Erythroblast (primary cell): ENCODE measurements at regions not wholly inside any gene's neighbourhood (a gene's known extent, or its start where the extent isn't known, plus 50 kb on each side); places are given as distances from the start of the nearest gene placed in this dataset.
"Not testable (repeated sequence)": the region's sequence is repeated elsewhere in the genome, so short reads cannot be mapped to it uniquely, and the experiment has no call there.

Experiments
- DNase-seq, 2 experiments: peaks; one replicate each; lab custom pipeline; 2025; lab: John Stamatoyannopoulos, UW
- GATA1 ChIP-seq: IDR thresholded peaks from 2 replicates; pipeline ENCODE4 v1.6.1; 2011; ENCODE audit warnings: low read depth, mild to moderate bottlenecking, control low read depth, low read length, moderate library complexity
- POLR2A ChIP-seq: IDR thresholded peaks from 2 replicates; pipeline ENCODE4 v1.6.1; 2011; ENCODE audit warnings: mild to moderate bottlenecking, low read length

DNA sequence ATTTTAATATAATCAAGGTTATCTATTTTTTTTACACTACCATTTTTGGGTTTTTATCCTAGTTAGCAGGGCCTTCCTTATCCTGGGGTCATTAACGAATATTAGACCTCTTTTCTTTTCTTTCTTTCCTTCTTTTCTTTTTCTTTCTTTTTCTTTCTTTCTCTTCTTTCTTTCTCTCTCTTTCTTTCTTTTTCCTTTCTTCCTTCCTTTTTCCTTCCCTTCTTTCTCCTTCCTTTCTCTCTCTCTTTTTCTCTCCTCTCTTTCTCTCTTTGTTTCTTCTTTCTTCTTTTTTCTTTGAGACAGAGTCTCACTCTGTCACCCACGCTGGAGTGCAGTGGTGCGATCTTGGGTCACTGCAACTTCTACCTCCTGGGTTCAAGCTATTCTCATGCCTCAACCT lies 120.4 kb upstream of the PDE7B start:
- TF ChIP-seq POLR2A (no peak), GATA1 (no peak)
- DNase-seq = no peak

DNA sequence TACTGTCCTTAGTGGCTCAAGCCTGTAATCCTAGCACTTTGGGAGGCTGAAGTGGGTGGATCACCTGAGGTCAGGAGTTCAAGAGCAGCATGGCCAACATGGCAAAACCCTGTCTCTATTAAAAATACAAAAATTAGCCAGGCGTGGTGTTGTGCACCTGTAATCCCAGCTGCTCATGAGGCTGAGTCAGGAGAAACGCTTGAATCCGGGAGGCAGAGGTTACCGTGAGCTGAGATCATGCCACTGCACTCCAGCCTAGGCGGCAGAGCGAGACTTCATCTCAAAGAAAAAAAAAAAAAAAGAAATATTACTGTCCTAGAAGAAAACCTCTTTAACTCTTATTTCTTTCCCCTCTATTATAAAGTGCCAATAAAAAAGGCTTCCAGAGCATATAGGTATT lies 115.2 kb upstream of the PDE7B start:
- not testable (repeated sequence) for DNase-seq

DNA sequence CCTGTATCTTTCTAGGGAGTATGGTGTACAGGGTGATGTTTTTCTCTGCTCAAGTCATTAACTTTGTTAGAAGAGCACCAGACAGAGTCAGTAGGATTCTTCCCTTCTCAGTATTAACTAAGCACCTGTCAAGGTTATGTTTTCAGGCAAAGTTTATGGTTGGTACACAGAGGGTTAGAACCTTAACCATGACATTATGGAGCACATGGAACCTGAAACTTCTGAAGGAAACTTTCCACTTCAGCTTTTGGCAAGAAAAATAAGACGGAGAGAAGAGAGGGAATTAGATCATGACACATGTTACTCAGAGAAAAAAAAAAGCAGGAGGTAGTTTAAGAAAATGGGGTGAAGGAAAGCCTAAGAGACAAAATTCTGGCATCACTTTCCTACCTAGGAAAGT lies 112.9 kb upstream of the PDE7B start:
- DNase-seq = no peak
- TF ChIP-seq GATA1 = no peak
- TF ChIP-seq POLR2A = no peak

DNA sequence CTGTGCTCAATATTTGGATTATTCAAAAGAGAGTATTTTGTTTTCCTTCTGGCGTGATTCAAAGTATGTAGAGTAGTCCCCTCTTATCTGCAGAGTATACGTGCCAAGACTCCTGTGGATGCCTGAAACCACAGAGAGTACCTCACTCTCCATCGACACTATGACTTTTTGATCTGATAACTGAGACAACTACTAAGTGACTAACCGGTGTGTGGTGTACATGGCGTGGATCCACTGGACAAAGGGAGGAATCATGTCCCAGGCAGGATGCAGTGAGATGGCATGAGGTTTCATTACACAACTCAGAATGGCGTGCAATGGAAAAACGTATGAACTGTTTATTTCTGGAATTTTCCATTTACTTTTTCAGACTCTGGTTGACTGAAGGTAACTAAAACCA lies 112.2 kb upstream of the PDE7B start:
- DNase-seq = no peak
- TF ChIP-seq GATA1 = no peak
- no peak for TF ChIP-seq POLR2A

DNA sequence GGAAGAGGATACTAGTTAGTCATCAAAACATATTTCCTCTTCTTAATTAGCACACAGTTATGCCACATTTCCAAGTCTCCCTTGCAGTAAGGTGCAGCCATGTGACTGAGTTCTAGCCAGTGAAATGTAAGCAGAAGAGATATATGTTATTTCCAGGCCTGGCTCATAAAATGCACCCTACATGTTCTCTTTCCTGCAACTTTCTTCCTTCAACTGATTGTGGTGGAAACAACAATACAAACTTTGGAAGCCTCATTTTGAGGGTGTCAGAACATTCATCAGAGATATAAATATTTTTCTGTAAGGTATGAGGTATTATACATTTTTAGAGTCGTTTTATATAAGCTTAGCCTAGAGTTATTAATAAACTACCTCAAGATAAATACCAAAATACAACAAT lies 110.9 kb upstream of the PDE7B start:
- no peak for TF ChIP-seq POLR2A
- TF ChIP-seq GATA1 = no peak
- no peak for DNase-seq

DNA sequence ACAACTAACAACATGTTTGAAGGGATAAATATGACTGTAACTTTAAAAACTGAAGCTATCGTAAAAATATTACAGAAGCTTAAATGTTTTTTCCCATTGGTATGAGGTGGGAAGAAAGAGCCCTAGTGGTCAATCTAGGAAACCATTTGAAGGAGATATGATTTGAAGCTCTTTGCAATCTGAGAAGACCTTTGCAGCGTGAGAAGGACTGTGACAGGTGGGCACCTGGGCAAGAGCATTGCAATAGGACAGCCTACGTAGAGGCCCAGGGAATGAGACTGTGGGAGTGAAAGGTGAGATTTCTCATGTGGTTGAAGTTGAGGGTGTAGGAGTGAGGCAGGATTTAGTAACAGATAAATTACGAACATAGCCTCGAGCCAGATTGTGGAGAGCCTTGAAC lies 108.0 kb upstream of the PDE7B start:
- no peak for TF ChIP-seq POLR2A
- no peak for TF ChIP-seq GATA1
- DNase-seq = no peak

DNA sequence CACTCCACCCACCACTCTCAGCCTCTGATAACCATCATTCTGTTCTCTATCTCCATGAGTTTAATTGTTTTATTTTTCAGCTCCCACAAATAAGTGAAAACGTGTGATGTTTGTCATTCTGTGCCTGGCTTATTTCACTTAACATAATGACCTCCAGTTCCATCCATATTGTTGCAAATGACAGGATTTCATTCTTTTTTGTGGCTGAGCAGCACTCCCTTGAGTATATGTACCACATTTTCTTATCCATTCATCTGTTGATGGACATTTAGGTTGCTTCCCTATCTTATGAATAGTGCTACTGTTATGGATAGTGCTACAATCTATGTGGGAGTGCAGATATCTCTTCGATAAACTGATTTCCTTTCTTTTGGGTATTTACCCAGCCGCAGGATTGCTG lies 103.3 kb upstream of the PDE7B start:
- TF ChIP-seq GATA1 = no peak
- no peak for TF ChIP-seq POLR2A
- no peak for DNase-seq

GRCh38 chr6:135750081-135750480 lies 101.4 kb upstream of the PDE7B start:
- TF ChIP-seq GATA1 (no peak), POLR2A (no peak)
- no peak for DNase-seq

DNA sequence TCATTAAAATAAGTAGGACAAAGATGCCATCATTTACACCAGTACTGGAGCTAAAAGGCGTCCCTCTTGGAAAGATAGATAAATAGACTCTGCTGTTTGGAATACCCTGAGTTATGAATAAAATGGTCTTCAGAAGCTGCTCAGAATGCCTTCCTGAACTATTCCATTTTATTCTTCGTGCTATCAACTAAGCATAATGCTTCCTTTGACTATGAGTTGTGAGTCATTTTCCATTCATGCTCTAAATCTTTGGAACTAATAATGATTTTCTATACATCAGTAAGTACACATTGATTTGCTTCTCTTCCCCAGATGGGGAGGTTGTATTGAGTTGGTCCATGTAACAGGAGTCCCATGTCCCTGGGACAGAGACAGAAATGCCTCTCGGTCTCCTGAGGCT lies 98.3 kb upstream of the PDE7B start:
- TF ChIP-seq GATA1 (no peak), POLR2A (no peak)
- DNase-seq = no peak

DNA sequence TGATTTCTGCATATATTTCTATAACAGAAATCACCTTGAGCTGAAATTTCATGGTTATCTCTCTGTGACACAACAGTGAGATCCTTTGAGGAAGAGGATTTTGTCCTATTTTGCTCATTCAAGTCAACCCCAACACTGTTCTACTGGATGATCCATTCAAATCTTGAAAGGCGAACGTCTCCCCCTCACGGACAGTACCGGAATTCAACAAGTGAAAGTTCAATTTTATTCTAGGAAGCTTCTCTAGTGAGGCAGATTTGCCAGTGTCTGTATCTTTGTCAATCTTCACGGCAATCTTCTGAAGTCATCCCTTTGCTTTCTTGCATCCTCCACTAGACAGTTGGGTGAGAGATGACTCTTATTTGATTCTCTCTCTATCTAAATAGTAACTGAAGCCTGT lies 91.7 kb upstream of the PDE7B start:
- DNase-seq = peak in 1 of 2 experiments; percentile 11
- no peak for TF ChIP-seq GATA1
- no peak for TF ChIP-seq POLR2A

GRCh38 chr6:135774006-135774405 lies 77.5 kb upstream of the PDE7B start:
- DNase-seq = no peak
- TF ChIP-seq POLR2A (no peak), GATA1 (no peak)

- DNase-seq = no peak
- TF ChIP-seq GATA1 (no peak), POLR2A (no peak)
Measured at GRCh38 chr6:135779213-135779612, 72.3 kb upstream of the PDE7B start.

DNA sequence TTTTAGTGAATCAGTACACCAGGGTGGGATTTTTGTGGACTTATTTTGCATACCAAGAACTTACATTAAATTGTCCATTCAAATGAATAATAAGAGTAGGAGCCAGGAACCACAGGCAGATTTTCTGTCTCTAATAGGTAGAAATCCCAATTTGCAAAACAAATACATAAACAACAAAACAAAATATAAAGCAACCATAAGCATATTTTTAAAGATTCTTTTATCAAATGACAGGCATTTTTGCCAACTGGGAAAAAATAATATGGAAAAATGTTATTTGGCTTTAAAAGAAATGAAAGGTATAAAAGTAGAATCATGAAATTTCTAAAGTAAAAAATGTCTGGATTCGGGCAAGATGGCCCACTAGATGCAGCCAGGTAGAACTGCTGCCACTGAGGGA lies 71.2 kb upstream of the PDE7B start:
- TF ChIP-seq GATA1 (no peak), POLR2A (no peak)
- DNase-seq = no peak

GRCh38 chr6:135782546-135782945 lies 69.0 kb upstream of the PDE7B start:
- DNase-seq = no peak
- no peak for TF ChIP-seq GATA1
- no peak for TF ChIP-seq POLR2A

- no peak for TF ChIP-seq POLR2A
- TF ChIP-seq GATA1 = no peak
- no peak for DNase-seq
Measured at GRCh38 chr6:135784507-135784906, 67.0 kb upstream of the PDE7B start.

- TF ChIP-seq POLR2A (no peak), GATA1 (no peak)
- DNase-seq = no peak
Measured at GRCh38 chr6:135789375-135790050, 62.0 kb upstream of the PDE7B start.
